ENCODE measurements at regions not wholly inside any gene's neighbourhood (a gene's known extent, or its start where the extent isn't known, plus 50 kb on each side); places are given as distances from the start of the nearest gene placed in this dataset.
"Not testable (repeated sequence)": the region's sequence is repeated elsewhere in the genome, so short reads cannot be mapped to it uniquely, and the experiment has no call there.

GRCh38 chr12:27133022-27133590, 50.7 kb upstream of the C12orf71 start:
- no peak for DNase-seq (ENCODE audit: low read depth)

- DNase-seq (ENCODE audit: low read depth): no peak
Observed at GRCh38 chr12:27140478-27140969, 58.1 kb upstream of the C12orf71 start.

- DNase-seq (ENCODE audit: low read depth): peak; percentile 22
Observed at GRCh38 chr12:27142101-27142721, 59.8 kb upstream of the C12orf71 start.

- no peak for DNase-seq (ENCODE audit: low read depth)
Observed at GRCh38 chr12:27143256-27144069, 61.1 kb upstream of the C12orf71 start.

GRCh38 chr12:27145725-27146124, 63.3 kb upstream of the C12orf71 start:
- not testable (repeated sequence) for DNase-seq (ENCODE audit: low read depth)

GRCh38 chr12:27148373-27148772, 66.0 kb upstream of the C12orf71 start:
- DNase-seq (ENCODE audit: low read depth): no peak

GRCh38 chr12:27148791-27149190, 66.4 kb upstream of the C12orf71 start:
- no peak for DNase-seq (ENCODE audit: low read depth)

- DNase-seq (ENCODE audit: low read depth): no peak
Observed at GRCh38 chr12:27151479-27151878, 69.1 kb upstream of the C12orf71 start.

- no peak for DNase-seq (ENCODE audit: low read depth)
Observed at GRCh38 chr12:27158297-27158696, 75.9 kb upstream of the C12orf71 start.

GRCh38 chr12:27161458-27162228, 79.3 kb upstream of the C12orf71 start:
- no peak for DNase-seq (ENCODE audit: low read depth)

GRCh38 chr12:27162229-27162537, 79.8 kb upstream of the C12orf71 start:
- no peak for DNase-seq (ENCODE audit: low read depth)

- no peak for DNase-seq (ENCODE audit: low read depth)
Observed at GRCh38 chr12:27163048-27163715, 80.8 kb upstream of the C12orf71 start.

GRCh38 chr12:27163894-27164293, 80.2 kb upstream of the STK38L start:
- DNase-seq (ENCODE audit: low read depth): no peak

GRCh38 chr12:27164330-27165040, 79.6 kb upstream of the STK38L start:
- DNase-seq (ENCODE audit: low read depth): no peak

- DNase-seq (ENCODE audit: low read depth): not testable (repeated sequence)
Observed at GRCh38 chr12:27165958-27166357, 78.1 kb upstream of the STK38L start.

GRCh38 chr12:27171494-27171893, 72.6 kb upstream of the STK38L start:
- DNase-seq (ENCODE audit: low read depth): not testable (repeated sequence)

GRCh38 chr12:27176765-27177164, 67.3 kb upstream of the STK38L start:
- no peak for DNase-seq (ENCODE audit: low read depth)

- DNase-seq (ENCODE audit: low read depth): no peak
Observed at GRCh38 chr12:27177706-27178105, 66.4 kb upstream of the STK38L start.

- no peak for DNase-seq (ENCODE audit: low read depth)
Observed at GRCh38 chr12:27178255-27178654, 65.8 kb upstream of the STK38L start.

- DNase-seq (ENCODE audit: low read depth): no peak
Observed at GRCh38 chr12:27178723-27179399, 65.2 kb upstream of the STK38L start.
